GM10248 (cell line): ENCODE measurements at regions not wholly inside any gene's neighbourhood (a gene's known extent, or its start where the extent isn't known, plus 50 kb on each side); places are given as distances from the start of the nearest gene placed in this dataset.
"Not testable (repeated sequence)": the region's sequence is repeated elsewhere in the genome, so short reads cannot be mapped to it uniquely, and the experiment has no call there.

Experiments used
- CTCF ChIA-PET: fragments of 300-600 bp; sonication (Branson Sonifier 250); formaldehyde crosslinking; extraction: SDS; loops from one replicate; lab custom pipeline; 2021; ENCODE audit warnings: antibody characterized with exemption; lab: Yijun Ruan, JAX
- POLR2A ChIA-PET: fragments of 350-650 bp; sonication (Branson Sonifier 250); formaldehyde crosslinking; extraction: SDS; loops from one replicate; lab custom pipeline; 2020; ENCODE audit warnings: antibody characterized with exemption; lab: Yijun Ruan, JAX
- DNase-seq: peaks from one replicate; pipeline ENCODE4 v3.0.0; 2012; ENCODE audit errors: extremely low spot score
- TF ChIP-seq, protein P1 (sequence below): IDR thresholded peaks from 2 replicates; pipeline ENCODE4 v1.5.1; 2012; ENCODE audit warnings: mild to moderate bottlenecking, low read depth; ENCODE audit errors: extremely low read depth, missing control alignments, control extremely low read depth

DNA sequence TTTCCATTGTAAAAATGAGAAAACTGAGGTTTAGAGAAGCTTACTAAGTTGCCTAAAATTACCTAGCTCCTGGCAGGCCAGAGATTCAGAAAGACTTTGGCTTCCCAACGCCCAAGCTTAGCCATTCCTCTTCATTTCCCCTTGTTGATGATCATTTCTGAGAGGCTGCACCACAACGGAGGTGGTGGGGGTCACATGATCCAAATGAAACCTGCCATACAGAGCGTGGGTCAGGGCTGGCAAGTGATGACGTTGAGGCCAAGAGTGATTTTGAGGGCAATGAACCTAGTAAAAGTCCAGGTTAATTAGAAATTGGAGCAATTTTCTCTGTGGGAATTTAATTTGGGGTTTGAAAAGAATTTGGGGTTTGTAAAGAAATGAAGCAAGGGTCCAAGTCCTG is 109.9 kb downstream of the TMEM182 start:
- CTCF ChIA-PET: interaction anchor here (1.0 to 2.4 kb wide), 2 partner anchors 9 to 31 kb away, joined by 3 to 13 read pairs; no protein-coding TSS in a partner anchor
- TF ChIP-seq, protein P1, sequence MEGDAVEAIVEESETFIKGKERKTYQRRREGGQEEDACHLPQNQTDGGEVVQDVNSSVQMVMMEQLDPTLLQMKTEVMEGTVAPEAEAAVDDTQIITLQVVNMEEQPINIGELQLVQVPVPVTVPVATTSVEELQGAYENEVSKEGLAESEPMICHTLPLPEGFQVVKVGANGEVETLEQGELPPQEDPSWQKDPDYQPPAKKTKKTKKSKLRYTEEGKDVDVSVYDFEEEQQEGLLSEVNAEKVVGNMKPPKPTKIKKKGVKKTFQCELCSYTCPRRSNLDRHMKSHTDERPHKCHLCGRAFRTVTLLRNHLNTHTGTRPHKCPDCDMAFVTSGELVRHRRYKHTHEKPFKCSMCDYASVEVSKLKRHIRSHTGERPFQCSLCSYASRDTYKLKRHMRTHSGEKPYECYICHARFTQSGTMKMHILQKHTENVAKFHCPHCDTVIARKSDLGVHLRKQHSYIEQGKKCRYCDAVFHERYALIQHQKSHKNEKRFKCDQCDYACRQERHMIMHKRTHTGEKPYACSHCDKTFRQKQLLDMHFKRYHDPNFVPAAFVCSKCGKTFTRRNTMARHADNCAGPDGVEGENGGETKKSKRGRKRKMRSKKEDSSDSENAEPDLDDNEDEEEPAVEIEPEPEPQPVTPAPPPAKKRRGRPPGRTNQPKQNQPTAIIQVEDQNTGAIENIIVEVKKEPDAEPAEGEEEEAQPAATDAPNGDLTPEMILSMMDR: no peak
- POLR2A ChIA-PET: no interaction called here
- no peak for DNase-seq

DNA sequence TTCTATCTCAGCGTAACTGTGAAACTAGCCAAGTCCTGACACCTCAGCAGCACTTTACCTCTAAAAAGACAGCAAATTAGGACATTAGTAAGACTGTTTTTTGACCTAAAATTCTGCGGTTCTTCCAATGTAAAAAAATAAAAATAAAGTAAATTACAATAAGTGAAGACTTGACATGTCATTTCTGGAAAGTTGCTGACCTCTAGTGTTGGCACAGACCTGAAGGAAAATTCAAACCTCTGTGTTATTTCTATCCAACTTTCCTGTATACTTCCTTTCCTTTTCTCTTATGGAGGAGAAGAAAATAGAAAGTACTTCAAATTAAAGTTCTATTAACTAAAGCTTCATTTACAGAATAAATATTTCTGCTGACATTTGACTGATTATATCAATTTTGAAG is 110.6 kb downstream of the TMEM182 start:
- TF ChIP-seq, protein P1: no peak
- no peak for DNase-seq
- POLR2A ChIA-PET: no interaction called here
- CTCF ChIA-PET: interaction anchor here (2.4 kb wide), 1 partner anchor 32 kb away, joined by 13 read pairs; no protein-coding TSS in a partner anchor

DNA sequence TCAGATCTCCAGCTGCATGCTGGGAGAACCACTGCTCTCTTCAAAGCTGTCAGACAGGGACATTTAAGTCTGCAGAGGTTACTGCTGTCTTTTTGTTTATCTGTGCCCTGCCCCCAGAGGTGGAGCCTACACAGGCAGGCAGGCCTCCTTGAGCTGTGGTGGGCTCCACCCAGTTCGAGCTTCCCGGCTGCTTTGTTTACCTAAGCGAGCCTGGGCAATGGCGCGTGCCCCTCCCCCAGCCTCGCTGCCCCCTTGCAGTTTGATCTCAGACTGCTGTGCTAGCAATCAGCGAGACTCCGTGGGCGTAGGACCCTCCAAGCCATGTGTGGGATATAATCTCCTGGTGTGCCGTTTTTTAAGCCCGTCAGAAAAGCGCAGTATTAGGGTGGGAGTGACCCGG is 117.7 kb downstream of the TMEM182 start:
- POLR2A ChIA-PET, DNase-seq: not testable (repeated sequence)
- CTCF ChIA-PET: interaction anchor here (1.6 kb wide), 1 partner anchor 74 kb away, joined by 7 read pairs; no protein-coding TSS in a partner anchor

DNA sequence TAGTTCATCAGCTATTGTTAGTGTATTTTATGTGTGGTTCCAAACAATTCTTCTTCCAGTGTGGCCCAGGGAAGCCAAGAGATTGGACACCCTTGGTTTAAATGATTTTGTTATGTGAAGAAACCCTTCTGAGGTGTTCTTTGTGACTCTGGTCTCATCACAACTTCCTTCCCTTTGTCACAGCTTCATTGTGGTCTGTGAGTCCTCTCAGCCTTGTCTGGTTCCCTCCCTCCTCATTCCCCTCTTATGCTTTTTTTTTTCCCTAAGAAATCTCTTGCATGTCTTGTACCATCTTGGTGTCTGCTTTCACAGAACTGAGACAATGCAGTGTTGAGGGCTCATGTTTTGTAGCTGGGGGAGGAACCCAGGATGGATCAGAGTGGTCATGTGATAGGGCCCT is 118.9 kb downstream of the TMEM182 start:
- TF ChIP-seq, protein P1: no peak
- ChIA-PET POLR2A (no interaction called here), CTCF (interaction anchor here (1.2 to 1.6 kb wide), 2 partner anchors 9 to 75 kb away, joined by 3 to 7 read pairs; no protein-coding TSS in a partner anchor)
- no peak for DNase-seq

DNA sequence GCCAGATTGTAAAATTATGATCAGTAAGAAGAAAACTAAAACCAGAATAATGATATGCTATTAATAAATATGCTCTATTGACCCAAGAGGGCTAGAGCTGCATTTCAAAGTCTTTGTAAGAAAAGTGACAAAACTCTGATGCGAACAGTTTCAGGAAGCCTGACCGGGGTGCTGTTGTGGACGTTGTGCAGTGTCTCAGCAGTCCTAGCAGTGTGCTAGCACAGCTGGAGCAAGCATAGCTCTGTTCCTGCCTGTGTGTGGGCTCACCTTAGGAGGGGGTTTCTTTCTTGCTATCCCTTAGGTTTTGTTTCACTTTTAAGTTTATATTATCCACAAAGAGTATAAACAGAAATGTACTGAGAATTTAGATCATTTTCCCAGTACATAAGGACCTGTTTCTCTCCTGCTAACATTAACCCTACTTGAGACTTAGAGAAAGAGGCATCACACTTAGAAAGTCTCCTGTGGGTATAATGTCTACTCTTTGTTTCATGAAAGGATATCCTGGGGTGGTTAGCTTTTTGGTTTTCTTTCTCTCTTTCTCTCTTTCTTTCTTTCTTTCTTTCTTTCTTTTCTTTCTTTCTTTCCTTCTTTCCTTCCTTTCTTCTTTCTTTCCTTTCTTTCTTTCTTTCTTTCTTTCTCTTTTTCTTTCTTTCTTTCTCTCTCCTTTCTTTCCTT is 124.5 kb downstream of the TMEM182 start:
- CTCF ChIA-PET: interaction anchor here (1.1 kb wide), 1 partner anchor 8 kb away, joined by 3 read pairs; no protein-coding TSS in a partner anchor

DNA sequence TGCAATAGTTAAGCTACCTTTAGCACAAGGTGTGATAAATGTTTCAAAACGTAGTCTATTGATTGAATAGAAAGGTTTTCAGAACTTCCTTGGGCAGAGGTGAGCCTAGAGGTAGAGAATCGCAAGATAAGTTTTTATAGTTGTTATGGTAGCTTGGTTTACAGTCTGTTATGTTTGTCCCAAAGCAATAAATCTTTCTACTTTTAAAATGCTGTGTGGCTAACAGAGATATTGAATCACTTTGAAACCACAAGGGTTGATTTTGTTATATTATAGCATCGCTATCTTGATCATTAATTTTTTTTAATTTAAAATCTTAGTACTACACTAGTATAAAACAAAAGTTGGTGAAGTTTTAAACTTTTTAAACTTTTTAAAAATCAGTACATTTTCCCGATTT is 126.7 kb downstream of the TMEM182 start:
- no peak for DNase-seq
- ChIA-PET POLR2A (no interaction called here), CTCF (no interaction called here)
- TF ChIP-seq, protein P1: no peak

More for the DNA sequence above, 124.5 kb downstream of the TMEM182 start:
- TF ChIP-seq, protein P1: no peak
- POLR2A ChIA-PET: no interaction called here
- no peak for DNase-seq

DNA sequence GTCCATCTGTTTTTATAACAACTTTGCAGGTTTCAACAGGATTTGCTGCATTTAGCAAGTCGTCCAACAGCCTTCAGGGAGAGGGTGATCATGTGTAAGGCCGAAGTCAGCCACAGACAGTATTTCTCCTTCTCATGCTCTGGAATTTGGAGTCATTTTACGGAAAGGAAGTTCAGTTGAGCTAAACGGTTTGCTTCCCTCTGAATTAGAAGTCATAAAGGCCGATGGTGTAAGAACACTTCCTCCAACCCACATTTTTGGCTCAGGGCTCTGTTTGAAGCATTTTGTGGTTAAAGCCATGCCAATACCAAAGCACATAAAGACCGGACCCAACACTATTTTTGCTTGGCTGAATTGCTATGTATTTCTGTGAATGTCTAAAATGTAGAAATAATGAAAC is 129.5 kb downstream of the TMEM182 start:
- no peak for DNase-seq
- POLR2A ChIA-PET: no interaction called here
- TF ChIP-seq, protein P1: no peak
- CTCF ChIA-PET: no interaction called here
